Memory B cell (primary cell): ENCODE measurements at regions not wholly inside any gene's neighbourhood (a gene's known extent, or its start where the extent isn't known, plus 50 kb on each side); places are given as distances from the start of the nearest gene placed in this dataset.
"Not testable (repeated sequence)": the region's sequence is repeated elsewhere in the genome, so short reads cannot be mapped to it uniquely, and the experiment has no call there.

ENCODE experiments used
- ATAC-seq: fragments of 150-1000 bp; cut with Tn5 transposase; 2 replicates; pipeline ENCODE4 v1.10.0; 2021; ENCODE audit warnings: low read depth, mild to moderate bottlenecking, moderate library complexity
- DNase-seq, 2 donors: peaks; one replicate each; pipeline ENCODE4 v3.0.0; 2022; ENCODE audit warnings: low spot score in 2 of 2
- H3K27ac Mint-ChIP-seq: one replicate; pipeline ENCODE4 v1.8.0; 2022; ENCODE audit warnings: mild to moderate bottlenecking, moderate library complexity, mixed read lengths
- H3K27me3 Mint-ChIP-seq: one replicate; pipeline ENCODE4 v1.8.0; 2022; ENCODE audit warnings: mixed read lengths
- H3K36me3 Mint-ChIP-seq: one replicate; pipeline ENCODE4 v1.8.0; 2022; ENCODE audit warnings: mild to moderate bottlenecking, mixed read lengths
- H3K4me1 Mint-ChIP-seq: one replicate; pipeline ENCODE4 v1.8.0; 2022; ENCODE audit warnings: mixed read lengths
- H3K4me3 Mint-ChIP-seq: one replicate; pipeline ENCODE4 v1.8.0; 2022; ENCODE audit warnings: mild to moderate bottlenecking, moderate library complexity, mixed read lengths
- H3K9me3 Mint-ChIP-seq: one replicate; pipeline ENCODE4 v1.8.0; 2022; ENCODE audit warnings: mixed read lengths

- not testable (repeated sequence) for H3K4me1 Mint-ChIP-seq, H3K9me3 Mint-ChIP-seq, H3K36me3 Mint-ChIP-seq, H3K27me3 Mint-ChIP-seq, DNase-seq, H3K4me3 Mint-ChIP-seq, H3K27ac Mint-ChIP-seq, ATAC-seq
Observed at GRCh38 chr10:84761994-84762614, 433.7 kb downstream of the CCSER2 start.

GRCh38 chr10:84762754-84763394 lies 434.5 kb downstream of the CCSER2 start:
- no peak for ATAC-seq
- no peaks in the 10 kb centered on the region for H3K4me1 Mint-ChIP-seq

GRCh38 chr10:84763965-84764364 lies 435.6 kb downstream of the CCSER2 start:
- no peak overlapping the region for H3K4me3 Mint-ChIP-seq
- H3K27me3 Mint-ChIP-seq, result peaks cover 11% of the 10 kb centered on the region
- no peaks in the 10 kb centered on the region for H3K36me3 Mint-ChIP-seq
- ATAC-seq, result no peak
- no peak for DNase-seq
- no peak overlapping the region for H3K27ac Mint-ChIP-seq
- H3K9me3 Mint-ChIP-seq, result peaks cover 8% of the 10 kb centered on the region
- H3K4me1 Mint-ChIP-seq, result no peaks in the 10 kb centered on the region

More at GRCh38 chr10:84762754-84763394, 434.5 kb downstream of the CCSER2 start:
- Mint-ChIP-seq H3K36me3 (no peaks in the 10 kb centered on the region), H3K27me3 (peaks cover 8% of the 10 kb centered on the region), H3K9me3 (peaks cover 5% of the 10 kb centered on the region), H3K4me3 (no peak overlapping the region), H3K27ac (no peak overlapping the region)
- no peak for DNase-seq

GRCh38 chr10:84765086-84765485 lies 436.7 kb downstream of the CCSER2 start:
- no peak for DNase-seq
- no peak for ATAC-seq
- no peaks in the 10 kb centered on the region for H3K36me3 Mint-ChIP-seq
- H3K4me1 Mint-ChIP-seq, result no peaks in the 10 kb centered on the region
- H3K4me3 Mint-ChIP-seq, result no peak overlapping the region
- H3K9me3 Mint-ChIP-seq, result peaks cover 8% of the 10 kb centered on the region
- H3K27ac Mint-ChIP-seq, result no peak overlapping the region
- peaks cover 11% of the 10 kb centered on the region for H3K27me3 Mint-ChIP-seq

- DNase-seq (no peak), ATAC-seq (no peak)
- no peak overlapping the region for H3K27ac Mint-ChIP-seq
- no peaks in the 10 kb centered on the region for H3K36me3 Mint-ChIP-seq
- peaks cover 8% of the 10 kb centered on the region for H3K9me3 Mint-ChIP-seq
- H3K4me1 Mint-ChIP-seq, result no peaks in the 10 kb centered on the region
- H3K4me3 Mint-ChIP-seq, result no peak overlapping the region
- H3K27me3 Mint-ChIP-seq, result peaks cover 11% of the 10 kb centered on the region
Observed at GRCh38 chr10:84765656-84766055, 437.3 kb downstream of the CCSER2 start.

GRCh38 chr10:84766923-84767322 lies 438.5 kb downstream of the CCSER2 start:
- peaks cover 13% of the 10 kb centered on the region for H3K9me3 Mint-ChIP-seq
- ATAC-seq, result no peak

GRCh38 chr10:84768132-84768531 lies 439.7 kb downstream of the CCSER2 start:
- no peaks in the 10 kb centered on the region for H3K36me3 Mint-ChIP-seq
- no peak for ATAC-seq
- H3K27ac Mint-ChIP-seq, result no peak overlapping the region
- H3K9me3 Mint-ChIP-seq, result peaks cover 13% of the 10 kb centered on the region
- H3K4me1 Mint-ChIP-seq, result no peaks in the 10 kb centered on the region
- H3K27me3 Mint-ChIP-seq, result peaks cover 11% of the 10 kb centered on the region
- no peak overlapping the region for H3K4me3 Mint-ChIP-seq
- DNase-seq, result no peak

More at GRCh38 chr10:84766923-84767322, 438.5 kb downstream of the CCSER2 start:
- H3K4me3 Mint-ChIP-seq, result no peak overlapping the region
- no peak for DNase-seq
- H3K27ac Mint-ChIP-seq, result no peak overlapping the region
- peaks cover 11% of the 10 kb centered on the region for H3K27me3 Mint-ChIP-seq
- H3K36me3 Mint-ChIP-seq, result no peaks in the 10 kb centered on the region
- H3K4me1 Mint-ChIP-seq, result no peaks in the 10 kb centered on the region

GRCh38 chr10:84770824-84771223 lies 442.4 kb downstream of the CCSER2 start:
- H3K4me1 Mint-ChIP-seq, result no peaks in the 10 kb centered on the region
- no peak overlapping the region for H3K4me3 Mint-ChIP-seq
- H3K36me3 Mint-ChIP-seq, result no peaks in the 10 kb centered on the region
- no peak for ATAC-seq
- H3K27me3 Mint-ChIP-seq, result peaks cover 7% of the 10 kb centered on the region
- H3K27ac Mint-ChIP-seq, result no peak overlapping the region
- peaks cover 15% of the 10 kb centered on the region for H3K9me3 Mint-ChIP-seq
- no peak for DNase-seq

GRCh38 chr10:84783386-84783785 lies 455.0 kb downstream of the CCSER2 start:
- H3K4me1 Mint-ChIP-seq, result no peaks in the 10 kb centered on the region
- ATAC-seq, result no peak
- no peaks in the 10 kb centered on the region for H3K27me3 Mint-ChIP-seq
- H3K27ac Mint-ChIP-seq, result no peak overlapping the region
- no peaks in the 10 kb centered on the region for H3K36me3 Mint-ChIP-seq
- DNase-seq, result no peak
- H3K9me3 Mint-ChIP-seq, result peaks cover 1% of the 10 kb centered on the region
- H3K4me3 Mint-ChIP-seq, result no peak overlapping the region

GRCh38 chr10:84783909-84784308 lies 455.5 kb downstream of the CCSER2 start:
- Mint-ChIP-seq H3K4me3 (no peak overlapping the region), H3K4me1 (no peaks in the 10 kb centered on the region), H3K9me3 (peaks cover 1% of the 10 kb centered on the region), H3K27me3 (no peaks in the 10 kb centered on the region), H3K36me3 (no peaks in the 10 kb centered on the region), H3K27ac (no peak overlapping the region)
- DNase-seq (no peak), ATAC-seq (no peak)

- Mint-ChIP-seq H3K4me1 (no peaks in the 10 kb centered on the region), H3K9me3 (peaks cover 1% of the 10 kb centered on the region), H3K4me3 (no peak overlapping the region), H3K27me3 (no peaks in the 10 kb centered on the region), H3K36me3 (no peaks in the 10 kb centered on the region), H3K27ac (no peak overlapping the region)
- no peak for DNase-seq
- ATAC-seq, result no peak
Observed at GRCh38 chr10:84784749-84785148, 456.4 kb downstream of the CCSER2 start.

GRCh38 chr10:84789026-84789425 lies 460.6 kb downstream of the CCSER2 start:
- no peak overlapping the region for H3K27ac Mint-ChIP-seq
- H3K36me3 Mint-ChIP-seq, result no peaks in the 10 kb centered on the region
- no peaks in the 10 kb centered on the region for H3K9me3 Mint-ChIP-seq
- ATAC-seq, result no peak
- no peak overlapping the region for H3K4me3 Mint-ChIP-seq
- DNase-seq, result no peak
- no peaks in the 10 kb centered on the region for H3K27me3 Mint-ChIP-seq
- no peaks in the 10 kb centered on the region for H3K4me1 Mint-ChIP-seq

GRCh38 chr10:84798312-84798711 lies 469.9 kb downstream of the CCSER2 start:
- Mint-ChIP-seq H3K36me3 (no peaks in the 10 kb centered on the region), H3K4me3 (no peak overlapping the region), H3K9me3 (no peaks in the 10 kb centered on the region), H3K4me1 (no peaks in the 10 kb centered on the region), H3K27me3 (peaks cover 7% of the 10 kb centered on the region), H3K27ac (no peak overlapping the region)
- no peak for DNase-seq
- no peak for ATAC-seq

GRCh38 chr10:84801156-84801555 lies 472.8 kb downstream of the CCSER2 start:
- no peak for ATAC-seq
- H3K4me3 Mint-ChIP-seq, result no peak overlapping the region
- no peaks in the 10 kb centered on the region for H3K4me1 Mint-ChIP-seq

GRCh38 chr10:84801916-84802315 lies 473.5 kb downstream of the CCSER2 start:
- Mint-ChIP-seq H3K27ac (no peak overlapping the region), H3K27me3 (peaks cover 7% of the 10 kb centered on the region), H3K9me3 (peaks cover 4% of the 10 kb centered on the region), H3K4me1 (no peaks in the 10 kb centered on the region), H3K36me3 (no peaks in the 10 kb centered on the region), H3K4me3 (no peak overlapping the region)
- DNase-seq, result no peak
- no peak for ATAC-seq

More at GRCh38 chr10:84801156-84801555, 472.8 kb downstream of the CCSER2 start:
- peaks cover 3% of the 10 kb centered on the region for H3K9me3 Mint-ChIP-seq
- no peak overlapping the region for H3K27ac Mint-ChIP-seq
- DNase-seq, result no peak
- no peaks in the 10 kb centered on the region for H3K36me3 Mint-ChIP-seq
- peaks cover 7% of the 10 kb centered on the region for H3K27me3 Mint-ChIP-seq
